Adrenal gland (tissue), 5 donors: ENCODE measurements at regions not wholly inside any gene's neighbourhood (a gene's known extent, or its start where the extent isn't known, plus 50 kb on each side); places are given as distances from the start of the nearest gene placed in this dataset.

Experiments used
- POLR2A ChIP-seq, 2 donors: fragments of 450-650 bp; IDR thresholded peaks; one replicate each; pipeline ENCODE4 v1.6.1; 2017; ENCODE audit warnings: antibody characterized with exemption in 2 of 2, mild to moderate bottlenecking in 2 of 2, moderate library complexity in 1 of 2
- TF ChIP-seq, protein P1 (sequence below), 6 experiments: fragments of 450-650 bp in 4 of 6; fragments of 200-600 bp in 2 of 6; sonication (generic) in 1 of 6; IDR thresholded peaks; 1 replicate in 5 of 6; 2 replicates in 1 of 6; pipeline versions ENCODE4 v1.5.1 to v1.8.0; 2016 to 2021; ENCODE audit warnings: antibody characterized with exemption in 6 of 6, mild to moderate bottlenecking in 2 of 6, moderate library complexity in 1 of 6
- donor health status: DM: no; HTN: no; CAD: no.

DNA sequence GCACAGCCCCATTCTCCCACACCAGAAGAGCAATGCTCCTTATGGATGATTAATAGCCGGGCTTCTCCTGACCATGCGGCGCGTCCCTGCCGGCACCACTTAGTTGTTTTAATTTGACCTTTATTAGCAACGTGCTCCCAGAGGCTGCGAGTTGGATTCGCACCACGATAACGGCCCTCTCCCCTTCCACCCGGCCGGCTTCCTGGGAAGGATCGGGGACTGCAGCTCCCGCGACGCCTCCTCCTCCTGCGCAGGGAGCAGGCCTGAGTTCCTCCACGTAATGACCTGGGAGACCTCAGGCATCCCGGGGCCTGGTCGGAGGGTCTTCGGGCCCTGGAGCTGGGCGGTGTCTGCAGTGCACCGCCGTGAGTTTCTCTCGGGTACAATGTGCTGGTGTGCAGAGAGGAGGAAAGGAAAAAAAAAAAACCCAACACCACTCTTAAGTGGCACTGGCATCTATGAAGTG is 243.3 kb upstream of the TOPAZ1 start:
- no peak for TF ChIP-seq POLR2A (IDR thresholded peaks at IDR 0.05)
- TF ChIP-seq, protein P1, sequence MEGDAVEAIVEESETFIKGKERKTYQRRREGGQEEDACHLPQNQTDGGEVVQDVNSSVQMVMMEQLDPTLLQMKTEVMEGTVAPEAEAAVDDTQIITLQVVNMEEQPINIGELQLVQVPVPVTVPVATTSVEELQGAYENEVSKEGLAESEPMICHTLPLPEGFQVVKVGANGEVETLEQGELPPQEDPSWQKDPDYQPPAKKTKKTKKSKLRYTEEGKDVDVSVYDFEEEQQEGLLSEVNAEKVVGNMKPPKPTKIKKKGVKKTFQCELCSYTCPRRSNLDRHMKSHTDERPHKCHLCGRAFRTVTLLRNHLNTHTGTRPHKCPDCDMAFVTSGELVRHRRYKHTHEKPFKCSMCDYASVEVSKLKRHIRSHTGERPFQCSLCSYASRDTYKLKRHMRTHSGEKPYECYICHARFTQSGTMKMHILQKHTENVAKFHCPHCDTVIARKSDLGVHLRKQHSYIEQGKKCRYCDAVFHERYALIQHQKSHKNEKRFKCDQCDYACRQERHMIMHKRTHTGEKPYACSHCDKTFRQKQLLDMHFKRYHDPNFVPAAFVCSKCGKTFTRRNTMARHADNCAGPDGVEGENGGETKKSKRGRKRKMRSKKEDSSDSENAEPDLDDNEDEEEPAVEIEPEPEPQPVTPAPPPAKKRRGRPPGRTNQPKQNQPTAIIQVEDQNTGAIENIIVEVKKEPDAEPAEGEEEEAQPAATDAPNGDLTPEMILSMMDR (IDR thresholded peaks at IDR 0.05) = no peak
